ENCODE measurements at regions not wholly inside any gene's neighbourhood (a gene's known extent, or its start where the extent isn't known, plus 50 kb on each side); places are given as distances from the start of the nearest gene placed in this dataset.

- DNase-seq, result no peak
Measured at GRCh38 chr2:164288235-164288634, 333.0 kb downstream of the GRB14 start.

- no peak for DNase-seq
Measured at GRCh38 chr2:164287056-164287455, 334.2 kb downstream of the GRB14 start.

- no peak for DNase-seq
Measured at GRCh38 chr2:164285576-164285975, 335.7 kb downstream of the GRB14 start.

DNA sequence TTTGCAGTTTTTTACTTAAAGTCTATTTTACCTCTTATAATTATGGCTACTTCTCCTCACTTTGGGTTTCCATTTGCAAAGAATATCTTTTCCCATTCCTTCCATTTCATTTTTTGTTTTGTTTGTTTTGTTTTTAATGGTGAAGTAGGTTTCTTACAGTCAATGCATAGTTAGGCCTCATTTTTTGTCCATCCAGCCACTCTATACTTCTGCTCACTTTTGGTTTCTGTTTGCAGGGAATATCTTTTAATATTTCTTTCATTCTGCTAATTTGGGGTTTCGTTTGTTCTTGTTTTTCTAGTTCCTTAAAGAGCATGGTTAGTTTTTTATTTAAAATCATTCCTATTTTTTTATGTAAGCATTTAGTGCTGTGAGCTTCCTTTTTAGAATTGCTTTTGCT is 339.4 kb downstream of the GRB14 start:
- no peak for DNase-seq

DNA sequence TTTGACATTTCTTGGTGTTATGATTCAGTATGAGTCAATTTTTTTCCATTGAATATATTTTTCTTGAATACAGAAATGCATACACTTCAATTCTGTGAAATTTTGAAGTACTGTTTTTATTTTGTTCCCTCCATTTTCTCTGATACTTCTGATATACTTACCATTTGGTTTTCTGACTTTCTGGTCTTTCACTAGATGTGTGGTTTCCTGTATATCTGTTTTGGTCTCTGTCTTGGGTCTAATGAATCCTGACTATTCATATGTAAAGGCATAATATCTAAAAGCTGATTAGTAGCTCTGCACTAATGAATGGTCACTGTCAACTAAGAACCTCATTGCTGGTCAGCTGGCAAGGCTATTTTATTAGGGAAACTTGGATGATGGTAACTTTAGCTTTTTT is 345.6 kb downstream of the GRB14 start:
- DNase-seq, result no peak

DNA sequence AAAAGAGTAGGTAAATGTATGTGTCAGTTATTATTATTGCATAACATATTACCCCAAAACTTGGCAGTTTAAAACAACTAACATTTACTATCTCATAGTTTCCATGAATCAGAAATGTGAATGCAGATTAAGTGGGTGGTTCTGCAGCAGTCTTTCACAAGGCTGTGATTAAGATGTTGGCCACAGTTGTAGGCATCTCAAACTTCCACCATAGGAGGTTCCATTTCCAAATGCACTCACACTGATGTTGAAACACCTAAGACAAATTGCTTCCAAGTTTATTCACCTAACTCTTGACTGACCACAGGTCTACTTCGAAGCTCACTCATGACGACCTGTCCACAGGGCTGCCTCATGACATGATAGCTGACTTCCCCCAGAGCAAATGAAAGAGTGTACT is 360.8 kb downstream of the GRB14 start:
- DNase-seq, result no peak

DNA sequence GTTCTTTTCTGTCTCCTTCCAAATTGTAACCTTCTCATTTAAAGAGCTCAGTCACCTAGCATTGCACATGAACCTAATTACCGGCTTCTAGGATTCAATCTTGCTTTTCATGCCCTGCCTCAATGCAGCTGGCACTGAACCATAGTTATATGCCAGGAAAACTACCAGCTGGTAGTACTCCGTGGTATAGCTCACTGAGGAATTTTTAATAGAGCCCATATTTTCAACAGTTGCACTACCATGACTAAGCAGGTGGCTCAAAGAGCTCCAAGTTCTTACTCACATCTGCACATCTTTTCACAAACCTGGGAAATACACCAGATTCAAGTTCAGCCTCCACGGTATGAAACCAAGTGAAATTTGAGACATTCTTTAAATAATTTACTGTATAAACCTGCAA is 363.5 kb downstream of the GRB14 start:
- no peak for DNase-seq

DNA sequence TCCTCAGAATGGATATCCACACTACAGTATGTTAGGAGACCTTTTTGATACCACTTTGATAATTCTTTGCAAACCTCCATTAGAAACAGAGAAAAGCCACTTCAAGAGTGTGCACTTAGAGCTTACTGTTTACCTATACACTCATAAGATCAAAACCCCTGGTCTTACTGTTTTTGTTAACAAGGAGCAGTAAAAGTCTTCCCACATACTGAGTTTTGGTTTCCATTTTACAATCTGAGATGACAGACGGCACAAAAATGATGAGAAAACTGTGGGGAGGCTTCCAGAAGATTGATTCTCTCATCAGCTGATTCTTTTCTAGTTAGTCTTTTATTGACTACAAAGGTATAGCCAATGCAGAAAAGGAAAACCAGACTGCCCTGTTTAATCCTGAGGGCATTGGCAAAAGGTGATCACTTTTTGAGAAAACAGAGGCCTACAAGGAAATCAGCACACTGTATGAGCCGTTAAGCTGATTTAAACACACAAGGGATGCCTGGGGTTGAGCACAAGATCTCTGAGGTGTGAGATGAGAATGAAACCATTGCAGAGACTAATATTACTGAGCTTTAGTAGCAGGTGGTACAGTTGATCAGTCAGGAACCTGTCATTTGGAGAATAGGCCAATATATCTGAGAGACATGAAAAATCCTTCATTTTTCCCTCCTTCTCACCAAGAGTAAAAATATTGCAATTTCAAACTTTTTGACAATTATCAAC is 368.6 kb downstream of the GRB14 start:
- no peak for DNase-seq

GRCh38 chr2:164243315-164243714 is 378.0 kb downstream of the GRB14 start:
- no peak for DNase-seq

GRCh38 chr2:164242409-164242808 is 378.9 kb downstream of the GRB14 start:
- no peak for DNase-seq

DNA sequence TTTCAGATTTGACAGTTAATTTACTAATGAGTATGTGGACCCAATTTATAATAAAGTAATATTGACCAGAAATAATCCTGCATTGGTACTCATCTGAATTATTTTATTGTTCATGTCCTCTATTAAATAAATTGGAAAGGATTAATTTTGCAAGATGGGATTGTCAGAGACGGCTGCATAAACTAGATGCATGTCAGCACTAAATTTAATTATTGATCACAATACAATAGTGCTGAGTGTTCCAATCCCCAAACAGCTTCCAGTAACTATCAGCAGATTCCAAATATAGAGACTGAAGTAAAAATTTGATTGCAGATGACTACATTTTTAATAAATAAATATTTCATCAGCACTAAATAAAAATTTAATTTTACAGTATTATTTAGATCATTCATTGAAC is 387.2 kb downstream of the GRB14 start:
- no peak for DNase-seq

- DNase-seq, result no peak
Measured at GRCh38 chr2:164224007-164224406, 397.3 kb downstream of the GRB14 start.

DNA sequence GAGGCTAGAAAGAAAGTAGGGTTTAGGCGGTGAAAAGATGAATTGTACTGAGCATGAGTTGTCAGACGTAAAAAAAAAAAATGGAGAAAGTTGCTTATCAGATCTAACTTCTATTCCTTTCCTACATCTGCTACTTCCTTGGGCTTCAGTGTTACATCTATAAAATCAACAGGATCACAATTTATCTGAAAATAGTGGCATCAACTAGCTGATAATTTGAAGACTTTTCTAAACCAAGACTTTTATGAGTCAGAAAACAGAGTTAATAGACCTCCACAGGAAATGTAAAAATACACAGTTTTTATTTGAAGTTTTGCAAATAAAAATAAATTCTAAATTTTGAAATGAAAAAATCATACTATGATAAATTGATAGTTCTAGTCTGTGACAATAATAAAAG is 399.8 kb downstream of the GRB14 start:
- no peak for DNase-seq

DNA sequence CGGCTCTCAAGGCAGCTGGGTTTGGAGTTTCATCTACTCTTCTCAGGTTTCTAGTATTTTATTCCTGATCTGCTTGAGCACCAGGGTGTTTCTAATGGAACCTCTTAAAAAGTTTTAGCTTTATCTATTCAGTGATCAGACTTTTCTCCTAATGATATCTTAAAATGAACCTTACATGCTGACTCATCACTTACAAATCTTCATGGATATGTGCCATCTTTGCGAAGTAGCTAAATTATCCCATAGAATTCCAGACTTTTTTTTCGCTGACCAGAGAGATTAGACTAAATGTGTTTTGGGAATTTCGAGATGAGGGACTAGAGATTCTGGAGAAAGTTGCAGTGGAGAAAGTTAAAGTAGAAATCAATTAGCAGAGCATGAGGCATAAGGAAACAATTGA is 401.0 kb downstream of the GRB14 start:
- DNase-seq, result no peak

DNA sequence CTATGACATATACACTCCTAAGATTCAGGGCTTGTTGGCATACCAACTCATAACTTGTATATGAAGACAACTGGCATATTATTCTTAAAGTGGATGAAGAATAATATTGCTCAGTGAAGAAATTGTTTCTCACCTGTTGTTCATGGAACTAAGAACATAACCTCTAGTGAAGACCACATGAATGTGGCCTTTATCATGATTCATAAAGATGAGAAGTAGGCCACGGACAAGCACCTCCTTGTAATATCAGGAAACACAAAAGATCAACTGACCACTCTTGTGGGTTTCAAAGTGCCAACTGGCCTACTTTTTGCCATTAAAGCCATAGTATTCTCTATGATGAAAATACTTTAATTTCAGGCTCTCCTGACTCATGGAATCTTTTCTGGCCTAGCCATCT is 407.4 kb downstream of the GRB14 start:
- no peak for DNase-seq

- no peak for DNase-seq
Measured at GRCh38 chr2:164205347-164205746, 415.9 kb downstream of the GRB14 start.

- no peak for DNase-seq
Measured at GRCh38 chr2:164203131-164203530, 418.2 kb downstream of the GRB14 start.

DNA sequence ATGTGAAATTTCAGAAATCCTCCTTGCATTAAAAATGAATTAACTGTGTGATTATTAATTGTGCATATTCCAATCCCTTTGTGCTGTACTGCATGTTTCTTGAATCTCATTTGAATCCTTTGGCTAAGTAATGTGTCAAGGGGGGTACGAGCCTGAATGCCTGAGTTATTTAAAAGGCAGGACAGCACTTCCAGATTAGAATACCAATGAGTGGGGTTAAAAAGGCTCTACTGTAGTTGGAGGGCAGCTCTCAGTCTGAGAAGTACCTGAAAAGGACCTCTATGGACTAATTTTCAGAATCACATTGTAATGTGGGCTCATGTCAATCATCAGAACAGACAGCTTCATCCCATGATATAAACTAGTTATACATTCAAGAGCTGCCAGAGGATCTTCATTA is 423.0 kb downstream of the GRB14 start:
- DNase-seq, result no peak

DNA sequence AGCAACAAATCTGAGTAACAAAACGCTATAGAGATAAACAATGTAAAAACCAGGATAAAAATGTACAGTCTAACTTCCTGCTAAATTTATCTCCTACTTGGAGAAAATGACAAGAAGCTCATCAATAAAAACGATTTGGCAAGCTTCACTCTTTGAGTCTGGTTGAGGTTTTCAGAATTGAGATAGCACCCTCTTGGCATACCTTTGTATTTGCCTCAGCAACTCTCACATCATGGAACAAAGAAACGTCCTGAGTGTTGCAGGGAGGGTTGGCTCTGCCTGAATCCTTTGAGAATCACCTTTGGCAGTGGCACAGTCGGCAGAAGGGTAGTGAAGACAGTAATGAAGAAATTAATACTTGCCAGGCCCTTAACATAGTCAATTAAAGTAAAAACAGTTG is 430.6 kb downstream of the GRB14 start:
- DNase-seq, result no peak

- no peak for DNase-seq
Measured at GRCh38 chr2:164189851-164190250, 431.4 kb downstream of the GRB14 start.

- DNase-seq, result peak in 1 of 3 donors; percentile 5
Measured at GRCh38 chr2:164187121-164187520, 434.2 kb downstream of the GRB14 start.

GRCh38 chr2:164186591-164186990 is 434.7 kb downstream of the GRB14 start:
- no peak for DNase-seq

GRCh38 chr2:164182116-164182627 is 439.1 kb downstream of the GRB14 start:
- no peak for DNase-seq

DNA sequence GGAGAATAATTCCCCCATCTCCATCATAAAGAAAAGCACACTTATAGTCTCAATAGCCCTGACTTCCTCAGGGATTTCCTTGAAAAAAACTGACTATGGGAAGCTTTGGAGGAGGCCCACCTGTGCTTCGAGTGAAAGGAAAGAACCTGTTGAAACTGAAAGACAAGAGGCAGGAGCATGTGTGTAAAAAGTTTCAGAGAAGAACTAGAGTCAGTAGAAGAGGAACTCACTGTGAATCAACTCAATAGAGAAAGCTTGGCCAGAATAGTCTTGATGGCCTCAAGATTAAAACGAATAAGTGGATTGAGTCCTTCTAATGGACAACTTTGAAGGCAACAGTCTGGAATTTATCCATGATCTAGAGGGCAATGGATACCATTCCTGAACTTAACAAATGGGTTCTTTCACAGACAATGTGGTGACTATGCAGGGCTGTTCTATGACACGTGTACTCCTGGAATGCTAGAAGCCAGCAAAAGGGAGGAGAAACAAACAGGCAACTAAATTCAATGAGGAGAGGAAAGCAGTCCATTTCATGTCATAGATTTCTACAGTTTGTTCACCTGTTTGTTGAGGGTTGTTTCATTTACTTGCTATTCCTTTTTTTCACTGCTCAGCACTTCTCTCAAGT is 442.3 kb downstream of the GRB14 start:
- no peak for DNase-seq

DNA sequence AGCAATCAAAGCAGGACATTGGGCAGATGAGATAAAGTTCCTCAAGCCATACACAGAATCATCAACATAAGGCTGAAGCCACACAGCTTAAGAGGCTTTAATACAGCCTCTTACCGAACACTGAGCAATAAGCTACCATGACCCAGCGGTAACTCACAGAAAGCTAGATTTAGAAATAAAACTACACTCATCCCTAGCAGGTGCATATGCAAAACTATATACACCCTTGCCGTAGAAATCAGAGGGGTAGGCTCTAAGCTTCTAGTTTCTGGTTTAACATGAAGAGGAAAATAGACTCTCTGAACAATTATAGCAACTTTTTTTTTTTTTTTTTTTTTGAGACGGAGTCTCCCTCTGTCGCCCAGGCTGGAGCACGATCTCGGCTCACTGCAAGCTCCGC is 428.8 kb upstream of the FIGN start:
- DNase-seq, result no peak

Measured in suppressor macrophage treated with lipopolysaccharide for 1 hour (primary cell).